ENCODE measurements at regions not wholly inside any gene's neighbourhood (a gene's known extent, or its start where the extent isn't known, plus 50 kb on each side); places are given as distances from the start of the nearest gene placed in this dataset.

DNA sequence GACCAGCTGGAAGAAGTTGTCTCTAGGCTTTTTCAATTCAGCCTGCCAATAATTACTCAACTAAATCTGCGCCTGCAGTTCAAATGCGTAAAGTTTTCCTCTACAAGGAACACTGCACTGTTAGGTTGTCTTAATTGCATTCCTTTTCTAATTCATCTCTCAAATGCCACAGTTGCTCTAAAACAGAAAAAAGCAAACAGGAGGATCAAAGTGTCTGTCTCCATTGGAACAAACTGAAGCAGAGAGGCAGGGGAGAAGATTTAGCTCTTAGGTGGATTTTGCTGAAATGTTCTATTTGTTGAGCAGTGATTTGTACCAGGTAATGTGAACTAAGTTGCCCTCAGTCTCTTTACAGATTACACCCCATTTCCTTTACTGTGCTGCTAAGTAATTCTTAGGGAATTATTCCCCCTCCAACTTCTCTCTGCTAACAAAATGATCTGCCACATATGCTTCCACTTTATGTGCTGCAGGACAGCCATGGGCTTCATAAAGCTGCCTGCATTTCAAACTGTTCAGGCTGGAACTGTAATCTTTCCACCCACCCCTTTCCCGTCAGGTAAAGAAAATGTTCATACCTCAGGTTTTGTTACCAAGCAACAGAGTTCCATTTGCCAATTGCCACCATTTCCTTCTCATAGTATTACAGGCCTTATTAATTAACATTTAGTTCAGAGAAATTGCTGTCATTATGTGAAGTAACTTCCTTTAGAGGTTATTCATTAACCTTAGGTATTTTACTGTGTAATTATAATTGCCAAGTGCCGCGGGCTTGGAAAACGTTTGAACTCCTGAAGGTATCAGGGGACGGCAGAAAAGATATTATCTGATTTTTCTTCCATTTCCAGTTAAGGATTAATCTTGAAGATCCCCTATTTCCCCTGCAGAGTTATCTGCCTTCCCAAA lies 149.3 kb downstream of the SPRY1 start:
- no peak for DNase-seq

DNA sequence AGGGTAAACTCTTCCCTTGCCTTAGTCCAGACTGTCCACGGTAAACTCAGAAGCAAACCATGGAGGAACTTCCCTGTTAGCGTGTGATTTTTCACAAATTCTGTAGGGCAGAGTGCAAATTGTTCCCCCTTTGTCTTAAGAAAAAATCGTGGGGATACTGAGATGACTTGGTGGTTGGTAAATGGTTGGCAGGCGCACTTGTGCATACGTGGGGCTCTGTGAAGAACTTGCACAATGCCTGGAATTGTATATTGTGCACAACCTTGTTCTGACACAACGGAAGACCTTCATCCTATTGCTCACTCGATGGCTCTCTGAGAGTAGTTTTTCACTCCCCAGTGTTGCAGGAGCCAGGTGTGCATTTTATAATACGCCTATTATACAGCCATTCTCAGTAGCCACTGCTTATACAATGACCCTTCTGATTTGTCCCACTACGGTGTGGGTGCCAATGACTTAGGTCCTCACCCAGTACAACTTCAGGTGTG lies 150.0 kb downstream of the SPRY1 start:
- no peak for DNase-seq

GRCh38 chr4:123547216-123548165 lies 150.9 kb downstream of the SPRY1 start:
- no peak for DNase-seq

DNA sequence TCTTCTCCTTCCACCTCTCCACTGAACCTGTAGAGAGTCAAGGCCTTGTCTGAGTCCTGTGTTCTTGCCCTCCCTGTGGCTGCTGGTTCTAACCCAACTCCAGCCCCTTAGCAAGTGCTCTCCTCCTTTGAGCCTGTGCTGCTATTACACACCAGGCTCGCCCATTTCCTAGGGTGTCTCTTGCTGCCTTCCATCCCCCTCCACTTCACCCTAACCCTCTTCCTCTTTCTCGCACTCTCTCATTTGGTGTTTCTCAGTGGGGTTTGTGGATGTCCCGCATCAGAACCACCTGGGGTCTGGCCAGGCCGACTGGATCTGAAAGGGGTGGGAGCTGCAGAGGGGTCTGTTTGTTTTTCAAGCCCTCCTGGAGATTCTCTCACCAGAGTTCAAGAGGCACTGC lies 156.7 kb downstream of the SPRY1 start:
- DNase-seq, result no peak

DNA sequence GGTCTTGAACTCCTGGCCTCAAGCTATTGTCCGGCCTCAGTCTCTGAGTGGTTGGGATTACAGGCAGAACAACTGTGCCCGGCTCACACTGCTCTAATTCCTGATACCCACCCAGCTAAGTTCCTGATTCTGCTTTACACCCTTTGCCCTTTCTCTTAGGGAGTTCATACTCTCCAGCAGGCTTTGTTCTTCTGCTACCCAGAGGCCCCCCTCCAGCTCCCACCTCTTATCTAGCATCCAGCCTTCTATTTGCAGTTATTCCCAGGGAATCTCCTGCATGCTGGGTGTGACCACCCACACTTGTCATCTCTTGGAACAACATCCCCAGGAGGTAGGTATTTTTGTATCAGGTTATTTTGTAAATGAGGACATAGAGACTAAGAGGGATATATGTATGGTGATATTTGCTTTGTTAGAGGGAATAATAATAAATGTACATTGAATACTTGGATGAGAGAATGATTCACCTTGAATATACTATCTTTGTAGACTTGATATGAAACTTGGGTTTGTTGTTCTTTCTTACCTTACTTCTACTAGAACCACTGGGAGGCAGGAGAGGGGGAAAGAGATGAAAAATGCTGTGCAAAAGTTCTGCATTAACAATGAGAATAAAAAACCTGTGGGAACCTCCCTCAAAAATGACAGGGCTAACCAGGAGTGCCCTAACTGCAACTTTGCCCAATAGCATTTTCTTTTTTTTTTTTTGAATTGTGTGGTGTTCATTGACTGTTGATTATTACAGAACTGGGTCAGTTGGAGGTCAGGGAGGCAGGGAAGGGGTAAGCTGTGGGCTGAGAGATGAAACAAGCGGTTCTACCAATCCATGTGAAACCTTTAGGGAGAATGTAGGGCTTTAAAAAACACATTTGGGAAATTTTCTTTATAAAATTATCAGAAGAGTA lies 157.4 kb downstream of the SPRY1 start:
- no peak for DNase-seq

DNA sequence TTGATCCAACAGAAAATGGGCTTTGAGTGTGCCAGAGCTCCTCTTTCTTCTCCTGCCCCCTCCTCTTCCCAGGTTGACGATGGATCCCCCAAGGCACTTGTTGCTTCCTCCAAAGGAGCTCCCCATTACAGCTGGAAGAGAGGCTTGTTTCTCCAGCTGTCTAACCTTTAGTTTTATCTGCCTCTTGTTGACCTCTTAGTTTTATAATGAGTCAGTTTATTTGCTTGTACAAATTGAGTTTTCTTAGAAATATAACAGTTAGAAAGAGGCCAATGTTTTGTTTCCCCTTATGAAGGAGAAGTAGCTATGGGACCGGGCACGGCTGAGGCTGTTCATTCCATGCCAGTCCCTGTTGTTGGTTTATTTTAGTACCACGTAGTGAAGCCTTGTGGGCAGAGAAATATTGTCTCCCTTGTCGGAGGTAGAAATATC lies 158.2 kb downstream of the SPRY1 start:
- no peak for DNase-seq

DNA sequence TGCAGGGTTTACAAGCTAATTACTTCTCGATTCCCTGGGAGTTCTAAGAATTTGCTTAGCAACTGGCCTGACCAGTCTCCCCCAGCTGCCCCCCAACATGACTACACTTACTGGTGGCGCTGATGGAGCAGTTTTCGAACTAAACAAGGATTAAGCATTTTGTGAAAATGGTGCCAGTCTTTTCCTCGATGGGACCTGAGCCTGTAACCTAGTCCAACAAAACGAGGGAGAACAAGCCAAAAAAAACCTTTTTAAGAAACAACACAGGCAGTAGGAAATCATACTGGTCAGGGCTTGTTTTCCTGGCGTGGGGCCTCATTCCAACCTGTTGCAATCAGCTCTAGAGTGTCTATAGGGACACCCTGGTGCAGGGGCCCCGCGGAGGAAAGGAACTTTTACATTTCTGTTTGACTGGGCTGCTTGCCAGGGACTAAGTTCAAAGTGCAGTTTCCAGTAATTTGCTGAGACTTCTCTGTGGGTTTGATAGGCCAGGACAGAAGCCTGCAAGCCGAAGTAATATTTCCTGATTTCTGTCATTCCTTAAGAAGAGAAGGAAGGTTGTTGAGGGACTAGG lies 158.7 kb downstream of the SPRY1 start:
- no peak for DNase-seq

GRCh38 chr4:123555807-123556273 lies 159.2 kb downstream of the SPRY1 start:
- DNase-seq, result no peak

- DNase-seq, result no peak
Measured at GRCh38 chr4:123556526-123556925, 159.9 kb downstream of the SPRY1 start.

GRCh38 chr4:123557857-123558536 lies 161.4 kb downstream of the SPRY1 start:
- no peak for DNase-seq

DNA sequence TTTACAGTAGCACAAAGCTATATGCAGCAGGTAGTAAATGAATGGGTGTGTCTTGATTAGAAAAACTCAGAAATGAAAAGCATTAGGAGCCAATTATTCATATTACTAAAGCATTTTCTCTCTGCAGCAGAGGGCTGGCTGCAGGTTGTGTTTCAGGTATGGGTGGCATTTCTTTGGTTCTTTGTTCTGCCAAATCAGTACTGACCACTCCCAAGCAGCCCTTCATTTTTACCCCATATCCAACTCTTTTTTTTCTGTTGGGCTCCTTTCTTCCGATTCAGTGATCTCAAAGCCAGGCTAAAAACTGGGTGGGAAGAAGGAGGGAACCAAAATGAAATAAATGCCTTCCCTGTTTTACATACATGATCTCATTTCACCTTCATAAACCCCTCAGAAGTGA lies 162.3 kb downstream of the SPRY1 start:
- no peak for DNase-seq

- no peak for DNase-seq
Measured at GRCh38 chr4:123559955-123560871, 163.6 kb downstream of the SPRY1 start.

DNA sequence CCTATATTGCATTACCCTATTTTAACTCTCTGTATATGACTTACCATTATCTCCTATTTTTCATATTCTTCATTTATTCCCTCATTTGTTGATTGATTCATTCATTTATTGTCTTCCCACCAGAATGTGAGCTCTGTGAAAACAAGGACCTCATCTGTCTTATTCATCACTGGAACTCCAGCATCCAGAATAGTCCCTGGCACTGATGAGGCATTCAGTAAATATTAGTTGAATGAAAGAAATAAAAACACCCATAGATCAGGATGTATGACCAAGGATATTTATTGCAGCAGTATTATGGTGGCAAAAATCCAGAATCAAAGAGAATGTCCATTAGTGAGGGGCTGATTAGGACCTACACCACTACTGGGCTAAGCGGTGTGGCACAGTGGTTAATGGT lies 164.9 kb downstream of the SPRY1 start:
- DNase-seq, result no peak

DNA sequence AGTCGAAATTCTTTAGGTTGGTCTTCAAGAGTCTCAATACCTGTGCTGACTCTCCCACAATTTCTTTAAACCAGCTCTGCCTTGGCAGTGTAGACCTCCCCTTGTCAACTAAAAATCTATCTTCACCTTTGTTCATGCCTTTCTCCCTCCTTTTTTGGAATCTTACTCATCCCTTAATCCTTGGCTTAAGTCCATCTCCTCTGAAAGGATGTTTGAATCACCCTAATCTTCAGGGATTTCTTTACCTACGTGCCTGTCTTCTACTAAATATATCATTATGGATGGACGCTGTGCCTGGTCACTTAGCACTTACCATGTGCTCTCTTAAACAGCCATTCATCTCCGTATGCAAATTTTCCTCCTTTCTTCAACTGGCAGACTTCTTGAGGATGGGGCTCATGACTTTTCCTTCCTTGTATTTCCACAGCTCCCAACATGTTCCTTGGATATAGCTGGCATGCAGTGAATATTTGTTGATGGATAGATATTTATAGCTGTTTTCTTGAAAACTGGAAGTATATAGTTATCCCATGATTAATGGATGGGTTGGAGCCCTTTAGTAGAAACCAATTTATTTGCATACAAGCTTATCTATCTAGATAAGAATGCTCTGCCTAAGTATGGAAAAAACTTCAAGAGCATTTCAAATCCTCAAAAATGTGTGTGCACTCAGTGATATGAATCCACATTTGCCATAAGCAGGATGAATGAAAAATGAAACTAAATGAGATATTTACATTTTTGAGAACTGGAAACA lies 166.6 kb downstream of the SPRY1 start:
- DNase-seq, result no peak

GRCh38 chr4:123564758-123565346 lies 168.3 kb downstream of the SPRY1 start:
- no peak for DNase-seq

GRCh38 chr4:123568936-123569335 lies 172.3 kb downstream of the SPRY1 start:
- no peak for DNase-seq

- no peak for DNase-seq
Measured at GRCh38 chr4:123569541-123569940, 172.9 kb downstream of the SPRY1 start.

- DNase-seq, result no peak
Measured at GRCh38 chr4:123573866-123574508, 177.4 kb downstream of the SPRY1 start.
